WI38 (cell line): ENCODE measurements at regions not wholly inside any gene's neighbourhood (a gene's known extent, or its start where the extent isn't known, plus 50 kb on each side); places are given as distances from the start of the nearest gene placed in this dataset.

ENCODE experiments used
- H3K4me3 ChIP-seq: 2 replicates; pipeline ENCODE4 v1.5.1; 2011; ENCODE audit warnings: low read depth, mild to moderate bottlenecking, control low read depth, low read length
- TF ChIP-seq, protein P1 (sequence below): IDR thresholded peaks from 2 replicates; pipeline ENCODE4 v1.5.1; 2012; ENCODE audit warnings: low read depth, mild to moderate bottlenecking, control low read depth, low read length

DNA sequence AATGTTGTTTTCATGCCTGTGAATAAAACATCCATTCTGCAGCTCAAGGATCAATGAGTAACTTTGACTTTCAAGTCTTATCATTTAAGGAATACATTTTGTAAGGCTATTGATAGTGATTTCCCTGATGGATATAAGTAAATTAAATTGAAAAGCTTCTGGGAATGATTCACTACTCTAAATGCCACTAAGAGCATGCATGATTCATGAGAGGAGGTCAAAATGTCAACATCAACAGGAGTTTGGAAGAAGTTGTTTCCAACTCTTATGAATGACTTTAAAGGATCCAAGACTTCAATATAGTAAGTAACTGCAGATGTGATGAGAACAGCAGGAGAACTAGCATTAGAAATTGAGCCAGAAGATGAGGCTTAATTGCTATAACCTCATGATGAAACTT lies 1487.3 kb downstream of the PCDH7 start:
- TF ChIP-seq, protein P1, sequence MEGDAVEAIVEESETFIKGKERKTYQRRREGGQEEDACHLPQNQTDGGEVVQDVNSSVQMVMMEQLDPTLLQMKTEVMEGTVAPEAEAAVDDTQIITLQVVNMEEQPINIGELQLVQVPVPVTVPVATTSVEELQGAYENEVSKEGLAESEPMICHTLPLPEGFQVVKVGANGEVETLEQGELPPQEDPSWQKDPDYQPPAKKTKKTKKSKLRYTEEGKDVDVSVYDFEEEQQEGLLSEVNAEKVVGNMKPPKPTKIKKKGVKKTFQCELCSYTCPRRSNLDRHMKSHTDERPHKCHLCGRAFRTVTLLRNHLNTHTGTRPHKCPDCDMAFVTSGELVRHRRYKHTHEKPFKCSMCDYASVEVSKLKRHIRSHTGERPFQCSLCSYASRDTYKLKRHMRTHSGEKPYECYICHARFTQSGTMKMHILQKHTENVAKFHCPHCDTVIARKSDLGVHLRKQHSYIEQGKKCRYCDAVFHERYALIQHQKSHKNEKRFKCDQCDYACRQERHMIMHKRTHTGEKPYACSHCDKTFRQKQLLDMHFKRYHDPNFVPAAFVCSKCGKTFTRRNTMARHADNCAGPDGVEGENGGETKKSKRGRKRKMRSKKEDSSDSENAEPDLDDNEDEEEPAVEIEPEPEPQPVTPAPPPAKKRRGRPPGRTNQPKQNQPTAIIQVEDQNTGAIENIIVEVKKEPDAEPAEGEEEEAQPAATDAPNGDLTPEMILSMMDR: no peak
- H3K4me3 ChIP-seq: no peak overlapping the region

DNA sequence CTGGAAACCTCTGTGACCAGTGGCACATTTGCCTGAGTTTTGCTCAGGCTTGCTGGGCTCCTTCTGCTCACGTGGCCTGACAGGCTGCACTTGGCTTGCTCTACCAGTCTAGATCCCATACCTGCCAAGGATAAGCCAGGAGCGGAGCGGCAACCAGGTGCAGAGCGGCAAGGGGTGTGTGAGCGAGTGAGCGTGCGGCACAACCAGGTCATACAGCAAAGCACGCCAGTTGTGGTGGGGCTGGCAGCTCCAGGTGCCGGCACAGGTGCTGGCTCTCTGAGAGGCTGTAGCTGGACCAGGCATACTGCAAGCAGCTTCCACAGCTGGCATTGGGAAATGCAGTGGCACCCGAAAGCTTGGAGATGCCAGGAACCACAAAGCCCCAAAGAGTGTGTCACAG lies 1495.1 kb downstream of the PCDH7 start:
- TF ChIP-seq, protein P1: no peak

DNA sequence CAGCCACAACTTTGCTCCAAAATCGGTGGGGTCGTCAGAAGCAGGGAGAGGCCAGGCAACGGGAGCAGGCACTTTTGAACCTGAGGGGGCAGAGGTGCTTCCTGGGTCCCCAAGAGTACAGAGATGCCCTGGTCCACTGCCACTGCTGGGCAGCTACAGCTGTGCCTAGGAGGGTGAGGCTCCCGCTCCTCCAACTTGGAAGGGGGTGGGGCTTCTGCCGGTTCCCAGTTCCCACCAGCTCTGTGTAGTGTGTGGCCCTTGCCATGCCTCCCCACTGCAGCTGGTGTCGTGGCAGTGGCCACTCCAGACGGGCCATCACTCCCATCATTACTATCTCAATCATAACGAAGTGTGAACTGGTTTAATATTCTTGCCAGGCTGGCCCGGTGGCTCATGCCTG lies 1496.3 kb downstream of the PCDH7 start:
- TF ChIP-seq, protein P1: no peak
- H3K4me3 ChIP-seq: no peak overlapping the region

More for the DNA sequence above, 1495.1 kb downstream of the PCDH7 start:
- no peak overlapping the region for H3K4me3 ChIP-seq

DNA sequence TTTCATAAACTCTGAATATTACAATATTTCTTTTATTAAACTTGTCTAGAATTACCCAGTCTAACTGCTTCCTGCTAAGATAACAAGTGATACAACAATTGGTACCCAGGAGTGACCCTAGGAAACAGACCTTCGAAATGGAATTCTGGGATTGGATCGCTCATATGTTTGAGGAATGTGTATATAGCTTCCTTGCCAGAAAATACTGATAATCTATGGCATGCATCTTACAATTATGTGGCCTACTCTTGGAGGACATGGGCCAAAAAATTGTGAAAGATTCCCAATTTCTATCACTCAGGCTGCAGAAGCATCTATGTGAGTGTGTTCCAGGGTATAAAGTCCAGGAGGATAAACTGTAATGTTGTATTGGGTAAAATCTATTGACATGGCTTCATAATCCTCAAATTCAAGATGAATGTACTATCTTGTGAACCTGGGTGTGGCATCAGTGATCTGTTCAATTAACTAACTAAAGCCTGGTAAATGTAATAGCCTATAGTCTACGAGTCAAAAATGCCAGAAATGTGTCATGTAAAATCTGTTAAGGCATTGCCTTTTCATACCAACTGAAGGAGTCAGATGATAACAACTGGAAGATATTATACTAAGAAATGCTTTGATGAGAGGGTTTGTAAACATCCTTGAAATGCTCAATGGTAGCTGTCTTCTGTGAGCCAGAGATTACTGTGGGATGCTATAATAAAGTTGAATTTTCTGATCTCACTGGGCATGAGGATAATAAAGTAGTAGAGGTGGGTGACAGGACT lies 1499.3 kb downstream of the PCDH7 start:
- TF ChIP-seq, protein P1: no peak

DNA sequence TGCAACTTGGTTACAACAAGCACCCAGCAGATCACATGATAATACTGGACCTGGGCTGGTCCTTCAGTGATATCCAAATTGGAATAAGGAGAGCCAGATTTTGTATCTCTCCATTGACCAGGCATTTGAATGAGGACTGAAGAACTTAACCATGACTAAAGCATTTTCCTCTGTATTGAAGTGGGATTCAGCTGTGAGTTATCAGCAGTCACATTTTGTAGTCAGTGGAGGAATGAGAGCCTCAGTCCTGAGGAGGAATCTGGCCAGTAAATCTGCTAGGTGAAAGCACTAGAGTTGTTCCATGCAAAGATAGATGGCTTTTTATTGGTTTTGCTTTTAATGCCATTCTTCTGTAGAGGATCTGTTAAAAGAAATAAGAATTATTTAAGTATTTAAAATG lies 1506.0 kb downstream of the PCDH7 start:
- TF ChIP-seq, protein P1: no peak
- H3K4me3 ChIP-seq: no peak overlapping the region

More for the DNA sequence above, 1499.3 kb downstream of the PCDH7 start:
- no peak overlapping the region for H3K4me3 ChIP-seq

DNA sequence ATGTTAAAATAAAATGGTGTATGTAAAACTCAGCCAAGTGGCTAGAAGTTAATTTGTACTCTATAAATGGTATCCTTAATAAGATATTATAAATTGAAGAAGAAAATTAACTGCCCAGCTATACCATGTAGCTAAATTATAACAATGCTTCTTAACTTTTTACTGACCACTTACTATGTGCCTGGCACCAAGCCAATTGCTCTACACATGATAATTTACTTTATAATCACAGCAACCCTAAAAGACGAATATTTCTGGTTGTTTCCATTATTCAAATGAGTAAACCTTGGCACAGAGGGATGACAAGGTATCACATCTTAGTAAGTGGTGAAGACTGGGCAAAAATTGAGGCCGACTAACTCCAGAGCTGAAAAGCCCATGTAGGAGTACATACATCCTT lies 1506.6 kb downstream of the PCDH7 start:
- TF ChIP-seq, protein P1: no peak
- no peak overlapping the region for H3K4me3 ChIP-seq

DNA sequence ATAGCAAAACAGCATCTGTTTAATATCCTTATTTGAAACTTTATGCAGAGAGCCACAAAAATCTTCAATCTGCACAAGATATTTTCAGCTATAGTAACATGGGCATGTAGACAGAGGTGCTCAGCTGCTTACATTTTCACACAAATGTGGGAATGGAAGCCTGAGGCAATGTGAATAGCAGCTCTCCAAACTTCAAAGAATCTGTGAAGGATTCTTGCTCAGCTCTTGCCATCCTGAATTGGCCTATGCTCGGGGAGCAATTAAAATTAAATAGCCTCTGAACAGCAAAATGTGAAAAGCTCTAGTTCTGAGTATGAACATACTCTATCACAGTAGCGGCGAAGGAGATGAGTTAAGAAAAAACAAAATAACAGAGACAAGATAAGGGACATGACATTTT lies 1523.8 kb downstream of the PCDH7 start:
- no peak overlapping the region for H3K4me3 ChIP-seq
- TF ChIP-seq, protein P1: no peak
